ENCODE measurements at regions not wholly inside any gene's neighbourhood (a gene's known extent, or its start where the extent isn't known, plus 50 kb on each side); places are given as distances from the start of the nearest gene placed in this dataset.

DNA sequence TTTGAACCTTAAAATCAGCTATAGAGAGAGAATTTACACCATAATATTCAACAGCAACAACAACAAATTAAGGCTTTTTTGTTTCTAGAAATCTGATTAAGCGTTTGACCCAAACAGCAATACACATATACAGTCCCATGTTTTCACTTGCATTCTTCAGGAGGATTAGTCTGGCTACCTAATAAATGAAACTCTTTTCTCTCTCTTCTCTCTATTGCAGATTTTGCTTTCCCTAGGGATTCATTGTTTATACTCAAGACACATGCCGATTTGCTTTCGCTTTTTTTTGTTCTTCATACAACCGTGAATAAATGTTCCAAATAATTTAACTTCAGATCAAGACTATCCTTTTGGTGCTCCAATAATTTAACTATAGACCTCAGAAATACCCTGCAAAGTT lies 162.4 kb upstream of the PTBP2 start:
- no peaks in the 10 kb centered on the region for H3K36me3 ChIP-seq (ENCODE audit: control insufficient read depth in 2 of 2, insufficient read depth in 1 of 2, low read length in 2 of 2)
- CTCF ChIA-PET, result no interaction called here
- TF ChIP-seq KLF7 (tag by site-specific recombination; IDR thresholded peaks at IDR 0.05; ENCODE audit: borderline replicate concordance), result no peak
- TF ChIP-seq ZFP41 (tag by site-specific recombination; IDR thresholded peaks at IDR 0.05; ENCODE audit: borderline replicate concordance), result no peak
- no peak for TF ChIP-seq ZNF366 (tag by site-specific recombination; conservative IDR thresholded peaks at IDR 0.05)
- no peak for TF ChIP-seq ZBTB20 (tag by site-specific recombination; IDR thresholded peaks at IDR 0.05)
- TF ChIP-seq ZSCAN16 (tag by site-specific recombination; IDR thresholded peaks at IDR 0.05), result no peak
- TF ChIP-seq ZNF223 (tag by site-specific recombination; IDR thresholded peaks at IDR 0.05), result no peak
- TF ChIP-seq ZNF830 (tag by site-specific recombination; IDR thresholded peaks at IDR 0.05; ENCODE audit: low read depth), result no peak
- TF ChIP-seq ZBTB1 (tag by site-specific recombination; IDR thresholded peaks at IDR 0.05), result no peak
- no peak for TF ChIP-seq ZNF248 (tag by site-specific recombination; IDR thresholded peaks at IDR 0.05)
- TF ChIP-seq, protein P1, sequence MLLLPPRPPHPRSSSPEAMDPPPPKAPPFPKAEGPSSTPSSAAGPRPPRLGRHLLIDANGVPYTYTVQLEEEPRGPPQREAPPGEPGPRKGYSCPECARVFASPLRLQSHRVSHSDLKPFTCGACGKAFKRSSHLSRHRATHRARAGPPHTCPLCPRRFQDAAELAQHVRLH (tag by site-specific recombination; IDR thresholded peaks at IDR 0.05), result no peak
- TF ChIP-seq HOXA7 (CRISPR knock-in tag; IDR thresholded peaks at IDR 0.05; ENCODE audit: borderline replicate concordance), result no peak
- TF ChIP-seq ZNF146 (tag by site-specific recombination; IDR thresholded peaks at IDR 0.05), result no peak
- TF ChIP-seq, protein P2, sequence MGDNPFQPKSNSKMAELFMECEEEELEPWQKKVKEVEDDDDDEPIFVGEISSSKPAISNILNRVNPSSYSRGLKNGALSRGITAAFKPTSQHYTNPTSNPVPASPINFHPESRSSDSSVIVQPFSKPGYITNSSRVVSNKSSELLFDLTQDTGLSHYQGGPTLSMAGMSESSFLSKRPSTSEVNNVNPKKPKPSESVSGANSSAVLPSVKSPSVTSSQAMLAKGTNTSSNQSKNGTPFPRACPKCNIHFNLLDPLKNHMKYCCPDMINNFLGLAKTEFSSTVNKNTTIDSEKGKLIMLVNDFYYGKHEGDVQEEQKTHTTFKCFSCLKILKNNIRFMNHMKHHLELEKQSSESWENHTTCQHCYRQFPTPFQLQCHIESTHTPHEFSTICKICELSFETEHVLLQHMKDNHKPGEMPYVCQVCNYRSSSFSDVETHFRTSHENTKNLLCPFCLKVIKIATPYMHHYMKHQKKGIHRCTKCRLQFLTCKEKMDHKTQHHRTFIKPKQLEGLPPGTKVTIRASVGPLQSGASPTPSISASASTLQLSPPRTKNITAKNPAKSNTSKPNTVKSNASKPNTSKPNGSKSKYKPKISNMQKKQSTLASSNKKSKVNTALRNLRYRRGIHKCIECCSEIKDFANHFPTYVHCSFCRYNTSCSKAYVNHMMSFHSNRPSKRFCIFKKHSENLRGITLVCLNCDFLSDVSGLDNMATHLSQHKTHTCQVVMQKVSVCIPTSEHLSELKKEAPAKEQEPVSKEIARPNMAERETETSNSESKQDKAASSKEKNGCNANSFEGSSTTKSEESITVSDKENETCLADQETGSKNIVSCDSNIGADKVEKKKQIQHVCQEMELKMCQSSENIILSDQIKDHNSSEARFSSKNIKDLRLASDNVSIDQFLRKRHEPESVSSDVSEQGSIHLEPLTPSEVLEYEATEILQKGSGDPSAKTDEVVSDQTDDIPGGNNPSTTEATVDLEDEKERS (tag by site-specific recombination; IDR thresholded peaks at IDR 0.05), result no peak
- TF ChIP-seq ZBTB17 (tag by site-specific recombination; IDR thresholded peaks at IDR 0.05), result no peak
- TF ChIP-seq, protein P3, sequence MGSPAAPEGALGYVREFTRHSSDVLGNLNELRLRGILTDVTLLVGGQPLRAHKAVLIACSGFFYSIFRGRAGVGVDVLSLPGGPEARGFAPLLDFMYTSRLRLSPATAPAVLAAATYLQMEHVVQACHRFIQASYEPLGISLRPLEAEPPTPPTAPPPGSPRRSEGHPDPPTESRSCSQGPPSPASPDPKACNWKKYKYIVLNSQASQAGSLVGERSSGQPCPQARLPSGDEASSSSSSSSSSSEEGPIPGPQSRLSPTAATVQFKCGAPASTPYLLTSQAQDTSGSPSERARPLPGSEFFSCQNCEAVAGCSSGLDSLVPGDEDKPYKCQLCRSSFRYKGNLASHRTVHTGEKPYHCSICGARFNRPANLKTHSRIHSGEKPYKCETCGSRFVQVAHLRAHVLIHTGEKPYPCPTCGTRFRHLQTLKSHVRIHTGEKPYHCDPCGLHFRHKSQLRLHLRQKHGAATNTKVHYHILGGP (tag by site-specific recombination; IDR thresholded peaks at IDR 0.05), result no peak
- TF ChIP-seq ZFP37 (tag by site-specific recombination; IDR thresholded peaks at IDR 0.05), result no peak
- no peak for TF ChIP-seq SETDB1 (IDR thresholded peaks at IDR 0.05; ENCODE audit: insufficient read length, low read length)
- TF ChIP-seq, protein P4, sequence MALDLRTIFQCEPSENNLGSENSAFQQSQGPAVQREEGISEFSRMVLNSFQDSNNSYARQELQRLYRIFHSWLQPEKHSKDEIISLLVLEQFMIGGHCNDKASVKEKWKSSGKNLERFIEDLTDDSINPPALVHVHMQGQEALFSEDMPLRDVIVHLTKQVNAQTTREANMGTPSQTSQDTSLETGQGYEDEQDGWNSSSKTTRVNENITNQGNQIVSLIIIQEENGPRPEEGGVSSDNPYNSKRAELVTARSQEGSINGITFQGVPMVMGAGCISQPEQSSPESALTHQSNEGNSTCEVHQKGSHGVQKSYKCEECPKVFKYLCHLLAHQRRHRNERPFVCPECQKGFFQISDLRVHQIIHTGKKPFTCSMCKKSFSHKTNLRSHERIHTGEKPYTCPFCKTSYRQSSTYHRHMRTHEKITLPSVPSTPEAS (tag by site-specific recombination; IDR thresholded peaks at IDR 0.05), result no peak
- TF ChIP-seq, protein P5, sequence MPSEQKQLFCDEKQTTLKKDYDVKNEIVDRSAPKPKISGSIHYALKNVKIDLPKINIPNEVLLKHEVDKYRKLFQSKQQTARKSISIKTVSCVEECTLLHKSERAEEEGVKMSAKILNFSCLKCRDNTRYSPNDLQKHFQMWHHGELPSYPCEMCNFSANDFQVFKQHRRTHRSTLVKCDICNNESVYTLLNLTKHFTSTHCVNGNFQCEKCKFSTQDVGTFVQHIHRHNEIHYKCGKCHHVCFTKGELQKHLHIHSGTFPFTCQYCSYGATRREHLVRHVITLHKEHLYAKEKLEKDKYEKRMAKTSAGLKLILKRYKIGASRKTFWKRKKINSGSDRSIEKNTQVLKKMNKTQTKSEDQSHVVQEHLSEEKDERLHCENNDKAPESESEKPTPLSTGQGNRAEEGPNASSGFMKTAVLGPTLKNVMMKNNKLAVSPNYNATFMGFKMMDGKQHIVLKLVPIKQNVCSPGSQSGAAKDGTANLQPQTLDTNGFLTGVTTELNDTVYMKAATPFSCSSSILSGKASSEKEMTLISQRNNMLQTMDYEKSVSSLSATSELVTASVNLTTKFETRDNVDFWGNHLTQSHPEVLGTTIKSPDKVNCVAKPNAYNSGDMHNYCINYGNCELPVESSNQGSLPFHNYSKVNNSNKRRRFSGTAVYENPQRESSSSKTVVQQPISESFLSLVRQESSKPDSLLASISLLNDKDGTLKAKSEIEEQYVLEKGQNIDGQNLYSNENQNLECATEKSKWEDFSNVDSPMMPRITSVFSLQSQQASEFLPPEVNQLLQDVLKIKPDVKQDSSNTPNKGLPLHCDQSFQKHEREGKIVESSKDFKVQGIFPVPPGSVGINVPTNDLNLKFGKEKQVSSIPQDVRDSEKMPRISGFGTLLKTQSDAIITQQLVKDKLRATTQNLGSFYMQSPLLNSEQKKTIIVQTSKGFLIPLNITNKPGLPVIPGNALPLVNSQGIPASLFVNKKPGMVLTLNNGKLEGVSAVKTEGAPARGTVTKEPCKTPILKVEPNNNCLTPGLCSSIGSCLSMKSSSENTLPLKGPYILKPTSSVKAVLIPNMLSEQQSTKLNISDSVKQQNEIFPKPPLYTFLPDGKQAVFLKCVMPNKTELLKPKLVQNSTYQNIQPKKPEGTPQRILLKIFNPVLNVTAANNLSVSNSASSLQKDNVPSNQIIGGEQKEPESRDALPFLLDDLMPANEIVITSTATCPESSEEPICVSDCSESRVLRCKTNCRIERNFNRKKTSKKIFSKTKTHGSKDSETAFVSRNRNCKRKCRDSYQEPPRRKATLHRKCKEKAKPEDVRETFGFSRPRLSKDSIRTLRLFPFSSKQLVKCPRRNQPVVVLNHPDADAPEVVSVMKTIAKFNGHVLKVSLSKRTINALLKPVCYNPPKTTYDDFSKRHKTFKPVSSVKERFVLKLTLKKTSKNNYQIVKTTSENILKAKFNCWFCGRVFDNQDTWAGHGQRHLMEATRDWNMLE (tag by site-specific recombination; conservative IDR thresholded peaks at IDR 0.05; ENCODE audit: low read depth), result no peak
- H3K4me3 ChIP-seq (ENCODE audit: low read depth, low read length), result no peak overlapping the region
- H3K9me3 ChIP-seq (ENCODE audit: control insufficient read depth, insufficient read depth, low read depth, low read length), result no peaks in the 10 kb centered on the region
- POLR2A ChIA-PET, result no interaction called here
- no peaks in the 10 kb centered on the region for H3K4me1 ChIP-seq (ENCODE audit: control insufficient read depth, insufficient read depth, low read length)
- H3K27ac ChIP-seq (ENCODE audit: extremely low read depth, low read depth, low read length), result no peak overlapping the region

Data from HEK293 (cell line).